ENCODE measurements at regions not wholly inside any gene's neighbourhood (a gene's known extent, or its start where the extent isn't known, plus 50 kb on each side); places are given as distances from the start of the nearest gene placed in this dataset.

DNA sequence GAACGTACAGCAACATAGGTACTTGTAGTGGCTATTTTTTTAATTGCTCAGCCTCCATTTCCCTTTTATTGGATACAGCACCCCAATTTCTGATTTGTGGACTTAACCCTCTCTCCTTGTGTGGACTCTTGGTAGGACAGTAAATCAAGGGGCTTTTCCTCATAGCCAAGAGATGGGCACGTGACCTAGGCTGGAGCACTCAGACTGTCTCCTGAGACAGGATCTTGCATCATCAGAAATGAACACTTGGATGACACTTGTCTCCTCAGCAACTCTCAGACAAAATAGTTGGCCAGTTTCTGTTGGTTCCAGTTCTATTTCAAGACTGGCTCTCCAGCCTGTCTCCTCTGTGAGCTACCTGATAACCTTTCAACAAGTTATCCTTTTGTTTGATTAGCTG, 112.9 kb upstream of the ZNF678 start:
- no peak for DNase-seq (ENCODE audit: low spot score)

DNA sequence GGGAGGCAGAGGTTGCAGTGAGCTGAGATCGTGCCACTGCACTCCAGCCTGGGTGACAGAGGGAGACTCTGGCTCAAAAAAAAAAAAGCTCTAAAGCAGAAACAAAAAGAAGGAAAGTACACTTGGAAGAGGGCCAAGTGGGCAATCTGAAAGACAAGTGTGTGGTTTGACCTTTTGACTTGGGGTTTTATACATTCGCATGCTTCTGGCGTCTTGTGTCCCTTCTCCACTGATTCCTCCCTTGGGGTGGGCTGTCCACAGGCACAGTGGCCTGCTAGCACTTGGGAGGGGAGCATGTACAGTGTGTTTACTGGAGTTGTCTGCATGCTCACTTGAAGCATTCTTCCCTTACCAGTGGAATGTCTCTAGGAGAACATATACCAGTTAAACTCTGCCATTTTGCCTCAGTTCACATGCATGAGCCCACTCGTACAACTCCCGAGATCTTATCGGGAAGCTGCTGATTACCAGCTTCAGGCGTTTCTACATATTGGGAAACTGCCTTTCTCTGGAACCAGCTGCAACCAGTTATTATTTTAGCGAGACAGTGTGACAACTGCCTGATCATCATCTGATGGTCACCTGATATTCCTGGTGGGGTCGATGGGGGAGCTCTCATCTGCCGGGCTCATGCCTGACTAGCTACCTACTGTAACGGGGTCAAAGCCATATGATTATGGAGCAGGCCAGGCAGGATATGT, 113.5 kb upstream of the ZNF678 start:
- no peak for DNase-seq (ENCODE audit: low spot score)

DNA sequence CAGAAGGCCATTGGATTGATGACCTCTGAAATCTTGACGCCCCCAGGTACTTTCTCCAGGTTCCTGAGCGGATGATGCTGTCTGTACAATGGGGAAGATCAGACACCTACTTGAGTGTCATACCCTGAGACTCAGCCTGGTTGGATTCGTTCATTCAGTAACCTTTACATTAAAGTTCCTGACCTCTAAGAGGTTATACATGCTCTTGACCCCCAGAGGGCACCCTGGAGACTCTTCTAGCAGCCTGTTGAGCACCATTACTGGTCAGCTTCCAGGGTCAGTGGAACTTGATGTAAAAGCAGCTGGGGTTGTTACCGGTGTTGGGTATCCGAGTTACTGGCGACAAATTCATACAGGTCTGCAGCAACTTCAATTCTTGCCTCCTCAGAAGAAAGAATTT, 114.3 kb upstream of the ZNF678 start:
- DNase-seq (ENCODE audit: low spot score), result peak; percentile 34

DNA sequence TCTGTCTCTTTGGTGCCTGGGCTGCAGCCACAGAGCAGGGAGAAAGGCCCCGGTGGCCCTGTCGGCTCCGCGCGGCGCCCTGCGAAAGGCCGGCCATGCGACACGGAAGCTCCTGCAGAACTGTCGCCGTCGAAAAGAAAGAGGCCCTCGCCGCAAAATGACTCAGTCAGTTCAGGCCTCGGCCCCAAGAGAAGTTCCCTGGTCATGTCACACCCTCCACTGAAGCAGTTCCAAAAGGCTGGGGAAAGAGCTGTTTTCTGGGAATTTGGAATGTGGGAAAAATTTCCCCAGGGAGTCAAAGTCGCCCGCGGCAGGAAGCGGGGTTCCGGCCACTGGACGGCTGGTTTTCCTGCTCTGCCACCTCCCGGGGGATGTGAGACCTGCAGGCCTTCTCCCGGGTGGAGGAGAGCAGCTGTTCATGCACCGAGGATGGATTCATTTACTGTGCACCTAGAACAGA, 115.8 kb upstream of the ZNF678 start:
- DNase-seq (ENCODE audit: low spot score), result peak; percentile 88

DNA sequence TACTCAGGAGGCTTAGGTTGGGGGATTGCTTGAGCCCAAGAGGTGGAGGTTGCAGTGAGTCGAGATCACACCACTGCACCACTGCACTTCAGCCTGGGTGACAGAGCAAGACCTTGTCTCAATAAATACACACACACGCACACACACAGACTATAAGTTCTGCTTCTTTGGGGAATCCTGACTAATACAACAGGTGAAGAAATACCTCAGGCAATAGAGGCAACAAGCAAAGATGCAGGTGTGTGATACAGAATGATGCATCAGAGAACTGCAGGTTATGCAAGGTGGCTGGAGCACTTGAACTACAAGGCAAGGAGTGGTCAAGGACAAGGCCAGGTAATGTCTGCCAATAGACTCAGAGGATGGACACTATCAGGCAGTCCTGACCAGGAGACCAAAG, 117.6 kb upstream of the ZNF678 start:
- DNase-seq (ENCODE audit: low spot score), result no peak

DNA sequence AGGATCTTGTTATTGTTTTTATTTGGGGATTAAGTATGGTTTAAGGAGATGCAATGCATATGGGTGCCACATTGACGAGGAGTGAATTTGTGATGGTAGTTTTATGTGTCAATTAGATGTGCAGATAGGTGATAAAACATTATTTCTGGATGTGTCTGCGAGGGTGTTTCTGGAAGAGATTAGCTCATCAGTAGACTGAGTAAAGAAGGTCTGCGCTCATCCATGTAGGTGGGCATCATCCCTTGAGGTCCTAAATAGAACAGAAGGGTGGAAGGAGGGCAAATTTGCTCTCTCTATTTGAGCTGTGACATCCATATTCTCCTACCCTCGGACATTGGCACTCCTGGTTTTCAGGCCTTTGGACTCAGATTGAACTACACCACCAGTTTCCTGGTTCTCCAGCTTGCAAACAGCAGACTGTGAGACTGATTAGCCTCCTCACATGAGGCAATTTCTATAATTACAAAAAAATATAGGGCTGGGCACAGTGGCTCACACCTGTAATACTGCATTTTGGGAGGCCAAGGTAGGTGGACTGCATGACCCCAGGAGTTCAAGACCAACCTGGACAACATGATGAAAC, 118.2 kb upstream of the ZNF678 start:
- no peak for DNase-seq (ENCODE audit: low spot score)

DNA sequence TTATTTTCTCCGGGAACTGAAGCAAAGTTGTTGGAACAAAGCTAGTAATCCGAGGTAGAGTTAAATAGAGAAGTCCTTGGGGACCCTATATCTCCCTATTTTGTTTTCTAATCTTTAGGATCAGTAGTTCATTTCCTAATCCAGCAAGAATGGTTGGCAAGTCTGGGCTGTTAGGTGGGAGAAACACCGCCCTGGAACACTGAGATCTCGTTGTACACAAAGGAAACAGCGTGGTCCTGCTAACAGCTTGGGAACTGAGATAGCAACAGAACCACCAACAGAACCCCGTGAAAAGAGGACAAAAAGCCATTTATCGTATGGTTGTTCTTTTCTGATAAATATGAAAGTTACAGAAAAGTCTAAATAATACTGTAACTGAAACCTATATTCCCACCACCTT, 121.9 kb upstream of the CDC42BPA start:
- DNase-seq (ENCODE audit: low spot score), result no peak

DNA sequence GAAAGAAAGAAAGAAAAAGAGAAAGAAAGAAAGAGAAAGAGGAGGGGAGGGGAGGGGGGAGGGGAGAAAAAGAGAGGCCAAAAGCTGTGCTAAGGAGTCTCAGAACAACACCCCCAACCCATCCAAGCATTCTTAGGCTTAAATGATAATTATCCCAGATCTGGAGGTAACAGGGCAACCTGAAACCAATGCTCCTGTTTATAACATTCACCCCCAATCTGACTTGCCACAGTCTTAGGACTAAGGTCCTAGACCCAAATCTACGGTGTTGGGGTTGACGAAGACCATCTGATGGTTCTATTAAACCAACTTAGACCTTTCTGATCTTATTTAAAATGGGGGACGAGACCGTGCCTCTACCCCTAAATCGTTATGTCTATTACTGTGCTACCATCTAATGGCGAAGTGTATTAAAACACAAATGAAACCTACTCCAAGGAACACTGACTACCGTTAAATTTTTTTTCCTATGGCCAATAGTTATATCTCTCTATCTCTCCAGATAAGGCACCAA, 119.3 kb upstream of the CDC42BPA start:
- DNase-seq (ENCODE audit: low spot score), result peak; percentile 68

DNA sequence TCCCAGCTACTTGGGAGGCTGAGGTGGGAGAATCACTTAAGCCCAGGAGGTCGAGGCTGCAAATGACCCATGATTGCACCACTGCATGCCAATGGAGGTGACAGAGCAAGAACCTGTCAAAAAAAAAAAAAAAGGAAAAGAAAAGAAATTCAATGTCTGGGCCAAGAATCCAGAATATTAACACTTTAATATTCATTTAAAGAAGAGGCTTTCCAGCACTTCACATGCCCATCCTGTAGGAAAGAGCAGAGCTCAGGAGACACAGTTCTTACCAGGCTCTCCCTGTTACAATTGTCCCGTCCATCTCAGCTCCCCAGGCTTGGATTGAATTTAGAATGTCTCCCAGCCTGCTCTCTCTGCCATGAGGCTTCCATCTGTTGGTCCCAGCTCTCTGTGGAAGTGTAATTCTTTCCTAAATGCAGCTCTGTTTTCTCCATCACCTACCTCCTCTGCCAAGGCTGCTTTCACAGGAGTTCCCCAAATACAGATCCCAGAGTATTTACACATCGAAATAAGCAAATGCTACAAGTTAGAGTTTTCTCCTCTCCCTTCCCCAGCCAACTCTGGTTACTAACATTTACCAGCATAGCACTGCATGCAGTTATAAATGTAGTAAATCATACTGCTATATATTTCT, 116.6 kb upstream of the CDC42BPA start:
- DNase-seq (ENCODE audit: low spot score), result no peak

DNA sequence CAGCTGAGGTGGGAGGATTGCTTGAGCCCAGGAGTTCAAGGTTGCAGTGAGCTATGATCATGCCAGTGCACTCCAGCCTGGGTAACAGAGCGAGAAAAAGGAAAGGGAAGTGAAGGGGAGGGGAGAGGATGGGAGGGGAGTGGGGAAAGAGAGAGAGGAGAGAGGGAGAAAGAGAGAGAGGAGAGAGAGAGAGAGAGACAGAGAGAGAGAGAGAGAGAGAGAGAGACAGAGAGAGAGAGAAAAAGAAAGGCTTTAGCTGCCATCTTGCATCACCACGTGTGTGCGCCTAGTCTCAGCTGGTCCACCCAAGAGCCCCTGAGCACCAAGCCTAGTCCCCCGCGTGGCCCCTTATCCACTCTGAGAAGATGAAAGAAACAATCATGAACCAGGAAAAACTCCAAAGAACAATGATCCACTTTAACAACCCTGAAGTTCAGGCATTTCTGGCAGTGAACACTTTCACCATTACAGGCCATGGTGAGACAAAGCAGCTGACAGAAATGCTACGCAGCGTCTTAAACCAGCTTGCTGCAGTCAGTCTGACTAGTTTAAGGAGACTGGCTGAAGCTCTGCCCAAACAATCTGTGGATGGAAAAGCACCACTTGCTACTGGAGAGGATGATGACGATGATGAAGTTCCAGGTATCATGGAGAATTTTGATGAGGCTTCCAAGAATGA, 115.5 kb upstream of the CDC42BPA start:
- DNase-seq (ENCODE audit: low spot score), result no peak

DNA sequence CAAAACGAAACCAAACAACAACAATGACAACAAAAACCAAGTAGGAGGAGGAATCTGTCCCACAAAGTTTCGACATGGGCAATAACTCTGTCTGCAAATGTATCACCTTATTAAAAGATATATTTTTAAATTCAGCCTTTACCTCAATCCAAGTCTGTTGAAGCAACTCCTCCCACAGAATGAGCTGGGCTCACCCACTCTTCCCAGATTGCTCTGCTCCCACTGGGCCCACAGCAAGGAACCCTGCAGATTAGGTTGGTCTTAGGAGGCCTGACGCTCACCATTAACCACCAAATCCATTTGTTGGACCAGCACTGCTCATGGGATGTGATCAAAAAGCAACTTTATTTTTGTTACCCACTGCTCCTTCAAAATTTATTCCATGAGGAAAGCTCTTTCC, 114.7 kb upstream of the CDC42BPA start:
- DNase-seq (ENCODE audit: low spot score), result no peak

DNA sequence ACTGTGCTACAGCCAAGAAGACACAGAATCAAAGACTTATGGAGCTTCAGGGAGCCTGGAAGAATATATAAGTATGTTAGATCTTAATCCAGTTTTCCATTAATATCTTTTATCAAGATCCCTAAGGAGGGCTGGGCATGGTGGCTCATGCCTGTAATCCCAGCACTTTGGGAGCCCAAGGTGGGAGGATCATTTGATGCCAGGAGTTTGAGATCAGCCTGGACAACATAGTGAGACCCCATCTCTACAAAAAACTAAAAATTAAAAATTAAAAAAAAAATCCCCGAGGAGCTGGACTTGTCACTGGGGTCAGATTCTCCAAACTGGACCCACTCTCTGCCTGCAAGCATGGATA, 113.9 kb upstream of the CDC42BPA start:
- DNase-seq (ENCODE audit: low spot score), result no peak

DNA sequence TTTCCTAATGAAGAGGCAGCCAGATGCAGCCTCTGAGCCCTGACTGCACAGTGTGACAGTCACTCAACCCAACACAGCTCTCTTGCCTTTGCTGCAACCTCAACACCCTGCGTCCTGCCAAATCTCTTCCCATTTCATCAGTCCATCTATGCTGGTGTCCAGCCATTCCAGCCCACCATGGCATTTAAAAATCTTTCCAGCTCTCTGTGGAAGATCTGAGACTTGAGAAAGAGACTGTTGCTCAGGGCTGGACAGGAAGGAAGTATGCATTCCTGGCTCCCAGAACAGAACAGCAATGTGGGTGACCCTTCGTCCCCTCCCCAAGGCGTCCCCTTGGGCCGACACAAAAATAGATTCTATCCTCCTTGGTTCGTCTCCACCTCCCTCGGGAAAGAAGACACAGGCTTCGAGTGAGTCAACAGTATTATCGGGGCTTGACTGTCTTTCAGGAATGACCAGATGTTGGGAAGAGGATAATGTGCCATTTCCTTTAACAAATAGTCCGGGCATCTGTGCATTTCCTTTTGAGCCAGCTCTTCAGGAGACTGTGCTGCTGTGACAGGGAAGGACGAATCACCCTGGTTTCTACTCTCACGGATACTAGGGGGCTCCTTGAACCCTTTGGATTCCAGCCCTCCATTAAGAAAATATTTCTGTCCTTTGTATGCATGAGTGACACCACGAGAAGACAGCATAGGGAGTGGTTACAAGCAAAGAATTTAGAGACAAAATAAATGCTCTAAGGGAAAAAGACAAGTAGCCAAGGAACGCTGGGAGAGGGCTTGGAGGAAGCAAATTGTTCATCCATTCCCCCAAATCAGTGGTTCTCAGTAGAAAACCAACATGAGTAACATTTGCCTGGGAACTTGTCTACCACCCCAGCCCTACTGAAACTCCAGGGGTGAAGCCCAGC, 111.4 kb upstream of the CDC42BPA start:
- DNase-seq (ENCODE audit: low spot score), result peak; percentile 38

DNA sequence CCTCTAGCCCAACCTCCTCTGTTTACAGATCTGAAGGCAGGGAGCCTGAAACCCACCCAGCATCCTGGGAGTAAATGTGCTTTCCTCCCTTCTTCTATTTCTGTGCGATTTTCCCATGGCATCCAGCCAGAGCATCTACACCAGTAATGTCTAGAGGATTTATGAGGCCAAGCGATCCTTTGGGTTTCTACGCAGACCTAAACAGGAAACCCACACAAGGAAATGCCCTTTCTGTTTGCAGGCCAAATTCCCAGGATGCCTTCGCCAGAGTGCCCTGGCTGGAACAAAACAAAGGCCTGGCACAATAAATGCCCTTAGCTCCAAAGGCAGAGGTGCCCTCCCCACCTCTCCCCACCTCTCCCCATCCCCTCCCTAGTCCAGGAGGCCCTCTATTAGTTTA, 110.5 kb upstream of the CDC42BPA start:
- peak; percentile 54 for DNase-seq (ENCODE audit: low spot score)

DNA sequence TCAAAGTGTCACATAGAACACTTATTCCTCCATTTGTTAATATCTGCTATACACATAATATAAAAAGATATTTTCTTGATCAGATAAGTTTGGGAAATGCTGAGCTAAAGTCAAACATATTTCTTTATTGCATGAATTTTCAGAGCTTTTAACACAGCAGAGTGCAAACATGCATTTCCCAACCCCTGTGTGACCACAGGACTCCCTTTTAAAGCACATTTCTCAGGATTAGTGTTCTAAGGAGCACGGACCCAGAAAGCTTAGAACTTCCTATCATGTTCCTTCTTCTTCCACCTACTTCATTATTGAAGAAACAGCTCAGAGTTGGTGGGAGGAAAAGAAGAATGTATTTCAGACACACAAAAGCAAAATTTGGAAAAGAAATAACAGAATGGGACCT, 109.1 kb upstream of the CDC42BPA start:
- DNase-seq (ENCODE audit: low spot score), result no peak

DNA sequence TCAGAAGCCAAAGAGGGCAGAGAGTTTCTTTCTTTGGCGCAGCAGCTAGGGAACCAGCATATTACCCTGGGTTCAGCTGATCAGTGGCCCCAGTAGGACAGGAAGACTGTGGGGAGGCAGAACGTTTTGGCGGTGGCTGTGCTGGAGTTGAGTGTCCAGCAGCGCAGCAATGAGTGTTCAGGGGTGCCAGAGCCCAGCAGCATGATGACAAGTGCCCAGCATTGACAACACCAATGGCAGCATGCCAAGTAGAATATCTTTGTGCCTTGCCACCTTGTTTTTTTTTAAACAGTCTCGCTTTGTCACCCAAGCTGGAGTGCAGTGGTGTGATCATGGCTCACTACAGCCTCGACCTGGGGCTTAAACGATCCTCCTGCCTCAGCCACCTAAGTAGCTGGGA, 106.7 kb upstream of the CDC42BPA start:
- DNase-seq (ENCODE audit: low spot score), result no peak

DNA sequence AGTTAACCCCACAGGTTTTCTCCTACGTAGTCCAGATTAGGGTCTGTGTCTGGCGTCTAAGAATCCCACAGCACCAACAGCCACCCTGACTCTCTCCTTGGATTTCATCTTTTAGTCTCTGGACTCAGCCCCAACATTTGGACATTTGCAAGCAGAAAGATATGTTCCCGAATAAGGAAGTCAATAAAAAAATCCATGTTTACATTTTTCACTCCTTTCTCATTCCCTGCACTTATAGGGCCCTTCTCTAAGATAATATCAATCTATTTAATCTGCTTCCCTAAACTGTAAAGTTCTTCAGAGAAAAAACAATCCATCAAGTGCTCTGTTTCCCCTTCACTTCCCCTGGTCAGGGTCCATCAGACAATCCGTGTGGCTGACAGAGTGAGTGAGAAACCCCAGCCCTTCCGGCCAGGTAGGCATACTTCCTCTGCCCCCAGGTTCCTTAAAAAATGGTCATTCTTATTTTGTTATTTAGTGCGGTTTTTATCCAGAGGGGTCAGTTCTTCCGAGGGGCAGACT, 105.9 kb upstream of the CDC42BPA start:
- DNase-seq (ENCODE audit: low spot score), result no peak

DNA sequence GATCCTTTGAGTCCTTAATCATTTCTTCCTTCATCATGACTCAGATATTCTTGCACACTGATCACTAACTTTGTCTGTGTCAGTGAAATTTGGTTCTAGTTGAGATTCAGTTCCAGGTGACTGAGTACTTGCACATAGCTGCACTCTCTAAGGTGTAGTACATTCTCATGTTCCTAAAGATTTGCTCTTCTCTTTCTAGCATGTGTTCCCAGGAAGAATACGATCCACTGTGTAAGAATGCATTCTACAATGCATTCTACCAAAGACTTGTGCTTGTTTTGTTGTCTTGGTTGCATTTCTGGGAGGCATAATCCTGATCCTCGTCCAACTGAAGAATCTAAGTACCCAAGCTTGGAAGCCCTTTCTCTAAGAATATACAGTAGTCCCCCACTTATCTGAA, 104.3 kb upstream of the CDC42BPA start:
- DNase-seq (ENCODE audit: low spot score), result no peak

DNA sequence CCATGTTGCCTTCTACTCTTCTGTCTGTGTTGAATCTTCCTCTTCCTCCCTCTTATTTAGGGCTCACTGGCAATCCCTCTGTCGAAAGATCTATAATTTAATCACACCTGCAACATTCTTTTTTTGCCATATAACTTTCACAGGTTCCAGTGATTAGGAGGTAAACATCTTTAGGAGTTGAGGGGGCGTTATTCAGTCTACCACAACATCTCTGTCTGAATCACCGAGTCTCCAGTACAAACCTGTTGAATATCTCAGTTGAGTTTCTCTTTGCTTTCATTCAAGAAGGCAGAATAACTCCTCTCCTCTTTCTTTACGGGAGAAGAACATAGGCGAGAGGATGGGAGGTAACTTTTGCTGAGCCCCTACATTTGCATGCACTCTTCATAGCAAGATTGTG, 101.9 kb upstream of the CDC42BPA start:
- no peak for DNase-seq (ENCODE audit: low spot score)

DNA sequence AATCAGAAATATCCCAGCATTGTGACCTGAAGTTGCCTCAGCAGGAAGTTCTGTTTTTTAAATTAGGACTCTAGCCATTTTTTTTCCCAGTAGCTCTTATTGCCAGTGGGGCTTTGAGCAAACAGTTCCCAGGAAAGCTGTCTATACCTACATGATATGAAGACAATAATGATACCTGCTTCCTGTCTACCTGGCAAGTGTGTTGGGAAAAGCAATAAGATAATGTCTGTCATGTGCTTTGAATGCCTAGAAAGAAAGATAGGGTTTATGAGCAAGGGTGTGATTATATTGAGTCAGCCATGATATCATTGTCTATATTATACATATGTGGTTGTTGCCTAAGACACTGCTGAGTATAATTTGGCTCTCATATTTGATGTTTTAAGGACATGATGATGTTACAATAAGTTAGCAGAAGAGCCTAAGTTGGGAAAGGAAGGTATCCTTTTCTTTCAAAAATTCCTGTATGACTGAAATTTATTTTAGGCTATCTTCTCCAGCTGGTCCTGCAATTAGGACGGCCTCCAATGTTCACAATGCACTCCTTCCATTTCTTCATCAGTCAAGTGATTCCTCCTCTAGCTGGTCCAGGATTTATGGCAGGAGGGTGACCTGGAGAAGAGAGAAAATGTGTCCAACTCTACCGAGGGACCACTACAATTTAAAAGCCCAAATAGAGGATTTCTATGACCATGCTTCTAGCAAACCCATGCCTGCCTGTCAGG, 99.6 kb upstream of the CDC42BPA start:
- no peak for DNase-seq (ENCODE audit: low spot score)
